Left ventricle myocardium inferior (tissue), 1 donor: ENCODE measurements at regions not wholly inside any gene's neighbourhood (a gene's known extent, or its start where the extent isn't known, plus 50 kb on each side); places are given as distances from the start of the nearest gene placed in this dataset.

Experiments
- DNase-seq: peaks from one replicate; pipeline ENCODE4 v3.0.0-alpha.2; 2020
- H3K27ac ChIP-seq: fragments of 200-600 bp; replicated peaks from 2 replicates; pipeline ENCODE4 v1.8.0; 2021
- H3K27me3 ChIP-seq: fragments of 200-600 bp; 2 replicates; pipeline ENCODE4 v1.8.0; 2021; ENCODE audit warnings: low read depth
- H3K36me3 ChIP-seq: fragments of 200-600 bp; 2 replicates; pipeline ENCODE4 v1.8.0; 2021
- H3K4me1 ChIP-seq: fragments of 200-600 bp; 2 replicates; pipeline ENCODE4 v1.8.0; 2021
- H3K4me3 ChIP-seq: fragments of 200-600 bp; 2 replicates; pipeline ENCODE4 v1.8.0; 2021; ENCODE audit warnings: mild to moderate bottlenecking, moderate library complexity
- H3K9me3 ChIP-seq: fragments of 200-600 bp; replicated peaks from 2 replicates; pipeline ENCODE4 v1.8.0; 2021
- intact Hi-C: fragments of 100-400 bp; cut with micrococcal nuclease; formaldehyde crosslinking; loops from one replicate; pipeline ENCODE4 v1.11.0; 2022
- TF ChIP-seq, protein P1 (sequence below): fragments of 200-600 bp; IDR thresholded peaks from 2 replicates; pipeline ENCODE4 v1.8.0; 2021; ENCODE audit warnings: antibody characterized with exemption, mild to moderate bottlenecking, borderline replicate concordance
- donor health status: DM: no; HTN: yes; CAD: no; lungs with severe emphysema.

- intact Hi-C loops: no loop called here
- H3K27me3 ChIP-seq: no peaks in the 10 kb centered on the region
- TF ChIP-seq, protein P1, sequence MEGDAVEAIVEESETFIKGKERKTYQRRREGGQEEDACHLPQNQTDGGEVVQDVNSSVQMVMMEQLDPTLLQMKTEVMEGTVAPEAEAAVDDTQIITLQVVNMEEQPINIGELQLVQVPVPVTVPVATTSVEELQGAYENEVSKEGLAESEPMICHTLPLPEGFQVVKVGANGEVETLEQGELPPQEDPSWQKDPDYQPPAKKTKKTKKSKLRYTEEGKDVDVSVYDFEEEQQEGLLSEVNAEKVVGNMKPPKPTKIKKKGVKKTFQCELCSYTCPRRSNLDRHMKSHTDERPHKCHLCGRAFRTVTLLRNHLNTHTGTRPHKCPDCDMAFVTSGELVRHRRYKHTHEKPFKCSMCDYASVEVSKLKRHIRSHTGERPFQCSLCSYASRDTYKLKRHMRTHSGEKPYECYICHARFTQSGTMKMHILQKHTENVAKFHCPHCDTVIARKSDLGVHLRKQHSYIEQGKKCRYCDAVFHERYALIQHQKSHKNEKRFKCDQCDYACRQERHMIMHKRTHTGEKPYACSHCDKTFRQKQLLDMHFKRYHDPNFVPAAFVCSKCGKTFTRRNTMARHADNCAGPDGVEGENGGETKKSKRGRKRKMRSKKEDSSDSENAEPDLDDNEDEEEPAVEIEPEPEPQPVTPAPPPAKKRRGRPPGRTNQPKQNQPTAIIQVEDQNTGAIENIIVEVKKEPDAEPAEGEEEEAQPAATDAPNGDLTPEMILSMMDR: no peak
- no peaks in the 10 kb centered on the region for H3K36me3 ChIP-seq
- H3K27ac ChIP-seq: no peak overlapping the region
- H3K4me1 ChIP-seq: no peaks in the 10 kb centered on the region
- H3K4me3 ChIP-seq: no peak overlapping the region
- DNase-seq: no peak
- H3K9me3 ChIP-seq: no peaks in the 10 kb centered on the region
Observed at GRCh38 chr18:42184685-42185477, 229.8 kb downstream of the PIK3C3 start.

DNA sequence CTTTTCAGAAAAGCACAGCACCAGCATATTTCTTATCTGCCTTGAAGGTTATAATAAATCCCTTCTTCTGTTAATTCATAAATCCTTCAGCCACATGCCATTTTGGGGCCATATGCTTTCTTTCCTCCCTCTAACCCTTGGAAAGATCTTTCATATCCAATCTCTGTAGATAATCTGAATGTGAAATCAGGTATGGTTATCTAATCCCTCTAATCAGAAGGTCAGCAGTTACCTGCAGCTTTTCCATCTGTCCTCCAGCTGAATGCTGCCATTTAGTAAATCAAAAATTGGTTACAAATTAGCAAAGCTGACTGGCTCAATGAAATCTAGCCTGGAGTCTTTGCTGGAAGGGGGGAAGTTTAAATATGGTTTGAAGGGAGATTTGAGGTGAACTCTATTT is 230.5 kb downstream of the PIK3C3 start:
- Histone ChIP-seq H3K4me1 (no peaks in the 10 kb centered on the region), H3K27me3 (no peaks in the 10 kb centered on the region), H3K9me3 (no peaks in the 10 kb centered on the region), H3K27ac (no peak overlapping the region), H3K36me3 (no peaks in the 10 kb centered on the region), H3K4me3 (no peak overlapping the region)
- TF ChIP-seq, protein P1: no peak
- intact Hi-C loops: no loop called here
- DNase-seq: no peak

DNA sequence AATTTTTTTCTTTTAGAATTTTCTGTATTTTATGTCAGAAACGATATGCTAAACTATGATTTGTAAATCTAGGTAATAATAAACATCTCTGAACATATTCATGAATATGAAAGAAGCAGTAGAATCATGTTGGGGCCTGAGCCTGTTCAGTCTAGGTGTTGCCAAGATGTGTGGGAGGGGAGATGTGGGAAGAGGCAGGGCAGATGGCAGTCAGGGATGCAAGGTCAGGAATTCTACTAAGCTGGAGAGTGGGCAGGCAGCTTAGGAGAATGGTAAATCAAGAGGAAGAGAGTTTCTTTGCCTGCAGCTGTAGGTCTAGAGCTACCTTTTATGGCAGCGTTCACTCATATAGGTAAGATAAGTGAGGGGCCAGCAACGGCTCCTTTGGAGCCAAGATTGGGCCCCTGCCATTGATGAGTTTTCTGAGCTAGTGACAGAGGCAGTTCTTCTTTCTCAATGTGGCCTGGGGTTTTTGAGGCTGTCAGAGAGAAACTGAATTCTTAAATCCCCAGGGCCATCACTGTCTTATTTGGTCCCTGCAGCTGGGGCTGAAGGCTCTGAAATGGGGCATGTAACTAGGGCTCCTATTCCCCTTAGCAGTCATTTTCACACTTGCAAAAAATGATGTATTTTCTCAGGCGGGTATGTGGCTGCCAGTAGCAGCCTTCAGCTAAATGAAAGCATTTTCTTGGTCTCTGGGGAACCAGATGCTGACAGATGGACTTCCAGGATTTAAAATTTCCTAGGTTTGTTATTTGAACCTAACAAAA is 232.8 kb downstream of the PIK3C3 start:
- intact Hi-C loops: no loop called here
- Histone ChIP-seq H3K27me3 (no peaks in the 10 kb centered on the region), H3K4me1 (no peaks in the 10 kb centered on the region), H3K4me3 (no peak overlapping the region), H3K36me3 (no peaks in the 10 kb centered on the region), H3K27ac (no peak overlapping the region), H3K9me3 (no peaks in the 10 kb centered on the region)
- DNase-seq: no peak
- TF ChIP-seq, protein P1: no peak

DNA sequence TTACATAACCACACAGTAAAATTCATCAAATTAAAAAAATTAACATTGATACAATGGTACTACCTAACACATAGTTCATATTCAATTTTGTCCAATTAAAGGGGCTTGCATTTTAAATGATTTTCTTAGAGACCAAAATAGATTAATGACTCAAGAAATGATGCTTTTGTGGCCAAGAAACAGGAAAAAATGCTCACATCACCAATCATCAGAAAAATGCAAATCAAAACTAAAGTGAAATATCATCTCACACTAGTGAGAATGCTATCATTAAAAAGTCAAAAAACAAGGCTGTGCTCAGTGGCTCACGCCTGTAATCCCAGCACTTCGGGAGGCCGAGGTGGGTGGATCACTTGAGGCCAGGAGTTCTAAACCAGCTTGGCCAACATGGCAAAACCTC is 235.6 kb downstream of the PIK3C3 start:
- Histone ChIP-seq H3K9me3 (no peaks in the 10 kb centered on the region), H3K27me3 (no peaks in the 10 kb centered on the region), H3K36me3 (no peaks in the 10 kb centered on the region), H3K4me1 (no peaks in the 10 kb centered on the region), H3K27ac (no peak overlapping the region), H3K4me3 (no peak overlapping the region)
- intact Hi-C loops: loop anchor here (10.0 kb wide), 1 partner anchor 64 kb away; no protein-coding TSS in a partner anchor
- TF ChIP-seq, protein P1: no peak
- no peak for DNase-seq

DNA sequence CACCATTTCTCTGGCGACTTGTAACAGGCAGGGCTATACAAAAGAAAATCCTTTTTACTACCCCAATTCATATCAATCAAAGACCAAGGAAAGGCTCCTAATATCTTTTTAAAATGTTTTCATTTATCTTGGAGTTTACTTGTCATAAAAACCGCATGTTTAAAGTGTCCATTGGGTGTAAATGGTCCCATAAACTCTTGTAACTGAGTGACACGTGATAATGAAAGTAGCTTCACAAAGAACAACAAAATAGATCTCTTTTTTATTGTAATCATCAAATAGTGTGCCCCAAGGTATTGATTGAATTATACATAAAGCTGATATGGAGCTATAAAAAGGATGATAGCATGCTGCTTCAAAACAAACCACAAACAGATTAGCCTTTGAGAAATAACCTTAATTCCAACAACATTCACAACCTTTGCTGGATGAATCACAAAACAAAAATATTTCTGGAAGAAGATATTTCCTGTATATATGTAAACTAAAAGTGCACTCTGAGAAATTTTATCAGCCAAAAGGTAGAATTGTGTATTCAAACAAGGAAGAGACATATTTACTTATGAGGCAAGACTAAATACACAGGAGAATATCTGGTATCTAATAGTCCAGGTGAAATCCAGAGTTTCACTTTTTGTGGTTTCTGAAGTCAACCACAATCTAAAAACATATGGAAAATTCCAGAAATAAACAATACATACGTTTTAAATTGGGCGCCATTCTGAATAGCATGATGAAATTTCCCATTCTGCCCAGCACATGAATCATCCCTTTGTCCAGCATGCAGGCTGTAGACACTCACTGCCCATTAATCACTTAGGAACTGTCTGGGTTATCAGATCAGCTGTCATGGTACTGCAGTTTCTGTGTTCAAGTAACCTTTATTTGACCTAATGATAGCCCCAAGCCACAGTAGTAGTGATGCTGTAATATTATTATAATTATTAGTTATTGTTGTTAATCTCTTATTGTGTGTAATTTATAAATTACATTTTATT is 237.5 kb downstream of the PIK3C3 start:
- no peak for DNase-seq
- TF ChIP-seq, protein P1: no peak
- H3K36me3 ChIP-seq: no peaks in the 10 kb centered on the region
- H3K27me3 ChIP-seq: no peaks in the 10 kb centered on the region
- intact Hi-C loops: loop anchor here (10.0 kb wide), 1 partner anchor 62 kb away; no protein-coding TSS in a partner anchor
- H3K9me3 ChIP-seq: no peaks in the 10 kb centered on the region
- H3K4me1 ChIP-seq: no peaks in the 10 kb centered on the region
- no peak overlapping the region for H3K4me3 ChIP-seq
- no peak overlapping the region for H3K27ac ChIP-seq
